T-cell (primary cell): ENCODE measurements at regions not wholly inside any gene's neighbourhood (a gene's known extent, or its start where the extent isn't known, plus 50 kb on each side); places are given as distances from the start of the nearest gene placed in this dataset.

Source experiments
- ATAC-seq, 4 experiments: fragments of 200-7000 bp in 3 of 4; fragments of 150-1000 bp in 1 of 4; cut with Tn5 transposase; replicated peaks in 1 of 4; 1 replicate in 3 of 4; 2 replicates in 1 of 4; pipeline ENCODE4 v1.10.0; 2021; ENCODE audit warnings: moderate library complexity in 3 of 4, mild to moderate bottlenecking in 2 of 4, moderate number of reproducible peaks in 1 of 4
- CTCF ChIA-PET, 2 donors: fragments of 300-600 bp; sonication (Branson Sonifier 250); formaldehyde crosslinking; loops; one replicate each; lab custom pipeline; 2022; ENCODE audit warnings: antibody characterized with exemption in 2 of 2; lab: Charles Lee
- POLR2A ChIA-PET, 2 donors: fragments of 300-600 bp; sonication (Branson Sonifier 250); formaldehyde crosslinking; loops; one replicate each; lab custom pipeline; 2022; ENCODE audit warnings: antibody characterized with exemption in 2 of 2; lab: Charles Lee
- DNase-seq, 35 experiments: peaks; one replicate each; pipeline versions ENCODE4 v3.0.0 to v3.0.0-alpha.2; 2013 to 2023
- H3K27ac ChIP-seq: one replicate; pipeline ENCODE4 v1.5.1; 2013; ENCODE audit warnings: low read length
- H3K27me3 ChIP-seq, 2 experiments: replicated peaks in 1 of 2; 1 replicate in 1 of 2; 2 replicates in 1 of 2; pipeline versions ENCODE4 v1.6.1 to v1.7.0; 2013; ENCODE audit warnings: low read length in 1 of 2, mixed read lengths in 1 of 2; ENCODE audit not compliant: control insufficient read depth in 2 of 2, insufficient read depth in 2 of 2; ENCODE audit errors: extremely low read depth in 1 of 2
- H3K36me3 ChIP-seq, 2 donors: 1 replicate in 1 of 2; 2 replicates in 1 of 2; pipeline versions ENCODE4 v1.6.1 to v1.7.0; 2013; ENCODE audit warnings: low read length in 1 of 2; ENCODE audit not compliant: control insufficient read depth in 2 of 2, insufficient read depth in 1 of 2; ENCODE audit errors: extremely low read depth in 1 of 2
- H3K4me1 ChIP-seq, 2 experiments: 1 replicate in 1 of 2; 2 replicates in 1 of 2; pipeline versions ENCODE4 v1.6.1 to v1.7.0; 2013; ENCODE audit warnings: low read length in 2 of 2, mixed read lengths in 1 of 2; ENCODE audit not compliant: insufficient read depth in 2 of 2, control insufficient read depth in 1 of 2; ENCODE audit errors: extremely low read depth in 1 of 2
- H3K4me3 ChIP-seq, 2 donors: 1 replicate in 1 of 2; 2 replicates in 1 of 2; pipeline versions ENCODE4 v1.5.1 to v1.7.0; 2013; ENCODE audit warnings: mild to moderate bottlenecking in 2 of 2, low read length in 1 of 2, moderate library complexity in 1 of 2; ENCODE audit not compliant: control insufficient read depth in 1 of 2; ENCODE audit errors: extremely low read depth in 1 of 2
- H3K9me3 ChIP-seq: 2 replicates; pipeline ENCODE4 v1.7.0; 2013
- H3K27ac Mint-ChIP-seq, 2 donors: one replicate each; pipeline ENCODE4 v1.8.0; 2020 to 2021; ENCODE audit warnings: mild to moderate bottlenecking in 2 of 2, mixed read lengths in 2 of 2
- H3K27me3 Mint-ChIP-seq, 2 donors: one replicate each; pipeline ENCODE4 v1.8.0; 2021 to 2022; ENCODE audit warnings: mixed read lengths in 2 of 2
- H3K36me3 Mint-ChIP-seq: one replicate; pipeline ENCODE4 v1.8.0; 2021; ENCODE audit warnings: mixed read lengths
- H3K4me1 Mint-ChIP-seq, 3 donors: one replicate each; pipeline ENCODE4 v1.8.0; 2020 to 2022; ENCODE audit warnings: mixed read lengths in 3 of 3, mild to moderate bottlenecking in 1 of 3
- H3K4me3 Mint-ChIP-seq, 3 donors: one replicate each; pipeline ENCODE4 v1.8.0; 2020 to 2022; ENCODE audit warnings: mild to moderate bottlenecking in 3 of 3, mixed read lengths in 3 of 3, moderate library complexity in 3 of 3
- H3K9me3 Mint-ChIP-seq, 3 donors: one replicate each; pipeline ENCODE4 v1.8.0; 2020 to 2022; ENCODE audit warnings: mixed read lengths in 3 of 3
- WGBS: methylation state at CpG from one replicate; pipeline ENCODE4 v1.1.5; 2013; ENCODE audit warnings: missing lambda C conversion rate; ENCODE audit not compliant: insufficient coverage; 5-methylcytosine and 5-hydroxymethylcytosine counted together

DNA sequence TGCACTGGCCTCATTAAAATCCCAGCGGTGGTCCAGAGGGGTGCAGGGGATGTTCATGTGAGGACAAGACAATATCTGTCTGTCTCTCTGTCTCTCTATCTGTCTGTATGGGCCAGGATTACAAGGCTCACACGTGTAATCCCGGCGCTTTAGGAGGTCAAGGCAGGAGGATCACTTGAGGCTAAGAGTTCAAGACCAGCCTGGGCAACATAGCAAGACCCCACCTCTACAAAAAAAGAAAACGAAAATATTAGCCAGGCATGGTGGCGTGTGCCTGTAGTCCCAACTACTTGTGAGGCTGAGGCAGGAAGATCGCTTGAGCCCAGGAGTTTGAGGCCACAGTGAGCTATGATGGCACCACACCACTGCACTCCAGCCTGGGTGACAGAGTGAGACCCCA is 117.1 kb downstream of the PHETA1 start:
- no peaks in the 10 kb centered on the region for H3K36me3 ChIP-seq
- WGBS = 68% methylated on average over 3 of the region's 7 CpGs
- no peaks in the 10 kb centered on the region for H3K4me1 ChIP-seq
- H3K4me1 Mint-ChIP-seq = no peaks in the 10 kb centered on the region
- H3K4me3 ChIP-seq = no peak overlapping the region
- ChIA-PET CTCF (no interaction called here), POLR2A (no interaction called here)
- ATAC-seq = no peak
- no peak for DNase-seq
- H3K9me3 ChIP-seq = no peaks in the 10 kb centered on the region
- peaks cover 0 to 35% of the 10 kb centered on the region in 2 experiments for H3K27me3 ChIP-seq
- H3K9me3 Mint-ChIP-seq = no peaks in the 10 kb centered on the region
- H3K36me3 Mint-ChIP-seq = no peaks in the 10 kb centered on the region
- H3K27me3 Mint-ChIP-seq = peaks cover 4 to 22% of the 10 kb centered on the region in 2 donors
- H3K4me3 Mint-ChIP-seq = no peak overlapping the region
- no peak overlapping the region for H3K27ac ChIP-seq
- H3K27ac Mint-ChIP-seq = no peak overlapping the region

DNA sequence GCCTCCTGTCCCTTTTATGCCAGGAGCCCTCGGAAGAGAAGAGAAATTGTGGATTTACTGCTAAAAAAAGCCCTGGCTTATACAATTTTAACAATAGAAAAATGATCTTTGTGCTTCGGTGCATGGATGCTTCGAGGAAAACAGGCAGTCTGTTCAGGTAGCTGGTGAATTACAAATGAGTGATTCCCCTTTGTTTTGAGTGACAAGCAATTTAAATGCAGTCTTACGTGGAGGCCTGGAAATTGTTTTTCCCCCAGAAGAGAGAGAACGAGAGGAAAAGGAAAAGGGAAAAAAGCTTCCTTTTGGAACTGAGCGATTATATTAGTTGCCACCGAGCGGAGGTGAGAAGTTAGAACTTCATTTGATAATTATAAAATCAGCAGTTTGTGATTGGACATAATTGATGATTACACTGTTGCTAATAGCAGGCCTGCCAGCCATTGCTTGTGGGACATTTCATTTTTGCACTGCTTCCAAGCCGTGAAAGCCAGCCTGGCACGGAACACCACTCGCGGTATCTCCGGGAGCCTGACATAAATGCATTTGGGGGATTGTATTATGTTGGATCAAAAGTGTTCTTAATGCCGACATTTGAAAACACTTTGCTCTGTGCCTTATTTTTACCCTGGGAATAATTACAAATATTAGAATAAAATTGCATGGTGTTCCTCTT is 117.7 kb downstream of the PHETA1 start:
- Histone ChIP-seq H3K27me3 (peaks cover 0 to 37% of the 10 kb centered on the region in 2 experiments), H3K27ac (no peak overlapping the region), H3K36me3 (no peaks in the 10 kb centered on the region), H3K4me3 (no peak overlapping the region), H3K9me3 (no peaks in the 10 kb centered on the region), H3K4me1 (no peaks in the 10 kb centered on the region)
- no peak overlapping the region for H3K4me3 Mint-ChIP-seq
- no peaks in the 10 kb centered on the region for H3K36me3 Mint-ChIP-seq
- H3K4me1 Mint-ChIP-seq = no peaks in the 10 kb centered on the region
- DNase-seq (no peak), ATAC-seq (no peak)
- H3K9me3 Mint-ChIP-seq = no peaks in the 10 kb centered on the region
- ChIA-PET CTCF (no interaction called here), POLR2A (no interaction called here)
- peaks cover 7 to 24% of the 10 kb centered on the region in 2 donors for H3K27me3 Mint-ChIP-seq
- 83% methylated on average over 5 of the region's 14 CpGs for WGBS
- no peak overlapping the region for H3K27ac Mint-ChIP-seq

DNA sequence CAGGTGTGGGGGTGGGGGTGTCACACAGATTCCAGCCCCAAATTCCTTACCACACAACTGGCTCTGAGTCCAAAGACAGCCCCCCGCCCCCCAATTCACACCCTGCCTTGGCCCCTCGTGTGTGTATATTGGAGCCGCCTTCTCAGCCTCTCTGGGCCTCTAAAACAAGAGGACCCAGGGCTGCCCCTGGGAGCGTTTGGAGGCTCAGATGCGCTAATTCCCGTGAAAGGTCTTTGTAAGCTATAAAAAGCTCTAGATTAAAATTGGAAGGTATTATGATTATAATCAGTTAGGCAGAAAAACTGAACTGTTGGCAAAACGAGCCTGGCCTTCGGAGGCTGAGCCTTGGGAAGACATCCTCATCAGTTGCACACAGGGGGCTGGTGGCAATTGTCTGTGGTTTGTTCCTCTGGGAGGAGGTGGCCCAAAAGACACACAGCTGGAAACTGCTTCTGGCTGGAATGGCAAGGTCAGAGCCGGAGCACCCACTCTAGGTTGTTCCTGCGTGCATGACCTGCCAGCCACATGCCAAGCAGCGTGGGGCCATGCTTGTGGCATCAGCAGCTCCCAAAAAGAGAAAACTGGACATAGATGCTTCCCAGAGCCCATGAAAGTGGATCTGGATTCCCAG is 118.5 kb downstream of the PHETA1 start:
- H3K36me3 ChIP-seq = no peaks in the 10 kb centered on the region
- ATAC-seq = no peak
- no peak for DNase-seq
- Mint-ChIP-seq H3K4me3 (no peak overlapping the region), H3K27me3 (peaks cover 7 to 20% of the 10 kb centered on the region in 2 donors), H3K36me3 (no peaks in the 10 kb centered on the region), H3K4me1 (no peaks in the 10 kb centered on the region), H3K27ac (no peak overlapping the region), H3K9me3 (no peaks in the 10 kb centered on the region)
- ChIA-PET CTCF (no interaction called here), POLR2A (no interaction called here)
- 73% methylated on average over 6 of the region's 11 CpGs for WGBS
- H3K4me3 ChIP-seq = no peak overlapping the region
- peaks cover 0 to 37% of the 10 kb centered on the region in 2 experiments for H3K27me3 ChIP-seq
- H3K27ac ChIP-seq = no peak overlapping the region
- no peaks in the 10 kb centered on the region for H3K9me3 ChIP-seq
- no peaks in the 10 kb centered on the region for H3K4me1 ChIP-seq

DNA sequence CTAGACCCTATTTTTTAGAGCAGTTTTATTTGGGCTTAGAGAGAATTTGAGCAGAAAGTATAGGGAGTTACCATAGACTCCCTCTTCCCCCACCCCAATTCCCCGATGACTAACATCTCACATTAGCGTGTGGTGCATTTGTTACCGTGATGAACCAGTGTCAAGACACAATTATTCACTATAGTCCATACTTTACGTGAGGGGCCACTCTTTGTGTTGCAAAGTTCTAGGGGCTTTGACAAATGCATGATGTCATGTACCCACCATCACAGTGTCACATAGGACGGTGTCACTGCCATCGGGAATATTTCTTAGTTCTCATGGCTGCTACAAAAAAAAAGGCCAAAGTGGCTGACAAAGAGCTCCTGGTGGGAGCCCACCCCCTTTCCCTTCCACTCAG is 119.1 kb downstream of the PHETA1 start:
- no peak overlapping the region for H3K27ac Mint-ChIP-seq
- DNase-seq (no peak), ATAC-seq (no peak)
- no peaks in the 10 kb centered on the region for H3K9me3 Mint-ChIP-seq
- WGBS = 90% methylated on average over 3 of the region's 6 CpGs
- Histone ChIP-seq H3K9me3 (no peaks in the 10 kb centered on the region), H3K27me3 (peaks cover 0 to 37% of the 10 kb centered on the region in 2 experiments), H3K4me3 (no peak overlapping the region), H3K4me1 (no peaks in the 10 kb centered on the region), H3K27ac (no peak overlapping the region), H3K36me3 (no peaks in the 10 kb centered on the region)
- H3K4me1 Mint-ChIP-seq = no peaks in the 10 kb centered on the region
- H3K27me3 Mint-ChIP-seq = peaks cover 7 to 20% of the 10 kb centered on the region in 2 donors
- POLR2A ChIA-PET = no interaction called here
- CTCF ChIA-PET = no interaction called here
- H3K36me3 Mint-ChIP-seq = no peaks in the 10 kb centered on the region
- H3K4me3 Mint-ChIP-seq = no peak overlapping the region

DNA sequence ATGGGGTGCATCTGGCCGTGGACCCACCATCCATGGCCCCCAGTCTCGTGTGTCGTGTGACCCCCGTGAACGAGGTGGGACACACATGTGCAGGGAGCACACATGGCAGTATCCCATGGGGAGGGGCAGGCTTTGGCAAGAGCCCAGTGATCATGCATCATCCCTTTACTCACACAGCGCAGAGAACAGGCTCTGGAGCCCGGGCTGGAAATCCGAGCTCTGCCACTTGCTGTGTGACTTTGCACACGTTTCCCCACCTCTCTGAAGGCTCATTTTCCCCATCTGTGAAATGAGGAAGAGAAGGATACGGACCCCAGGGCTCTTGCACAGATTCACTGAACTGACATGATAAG is 119.9 kb downstream of the PHETA1 start:
- no peak overlapping the region for H3K4me3 ChIP-seq
- Mint-ChIP-seq H3K27me3 (peaks cover 7 to 20% of the 10 kb centered on the region in 2 donors), H3K27ac (no peak overlapping the region), H3K4me3 (no peak overlapping the region), H3K9me3 (peaks cover 0 to 5% (median 0%) of the 10 kb centered on the region in 3 donors), H3K4me1 (no peaks in the 10 kb centered on the region), H3K36me3 (no peaks in the 10 kb centered on the region)
- WGBS = 84% methylated on average over 7 of the region's 10 CpGs
- DNase-seq (no peak), ATAC-seq (no peak)
- no peaks in the 10 kb centered on the region for H3K9me3 ChIP-seq
- POLR2A ChIA-PET = no interaction called here
- H3K36me3 ChIP-seq = no peaks in the 10 kb centered on the region
- no peaks in the 10 kb centered on the region for H3K4me1 ChIP-seq
- H3K27me3 ChIP-seq = peaks cover 0 to 43% of the 10 kb centered on the region in 2 experiments
- no peak overlapping the region for H3K27ac ChIP-seq
- CTCF ChIA-PET = no interaction called here

DNA sequence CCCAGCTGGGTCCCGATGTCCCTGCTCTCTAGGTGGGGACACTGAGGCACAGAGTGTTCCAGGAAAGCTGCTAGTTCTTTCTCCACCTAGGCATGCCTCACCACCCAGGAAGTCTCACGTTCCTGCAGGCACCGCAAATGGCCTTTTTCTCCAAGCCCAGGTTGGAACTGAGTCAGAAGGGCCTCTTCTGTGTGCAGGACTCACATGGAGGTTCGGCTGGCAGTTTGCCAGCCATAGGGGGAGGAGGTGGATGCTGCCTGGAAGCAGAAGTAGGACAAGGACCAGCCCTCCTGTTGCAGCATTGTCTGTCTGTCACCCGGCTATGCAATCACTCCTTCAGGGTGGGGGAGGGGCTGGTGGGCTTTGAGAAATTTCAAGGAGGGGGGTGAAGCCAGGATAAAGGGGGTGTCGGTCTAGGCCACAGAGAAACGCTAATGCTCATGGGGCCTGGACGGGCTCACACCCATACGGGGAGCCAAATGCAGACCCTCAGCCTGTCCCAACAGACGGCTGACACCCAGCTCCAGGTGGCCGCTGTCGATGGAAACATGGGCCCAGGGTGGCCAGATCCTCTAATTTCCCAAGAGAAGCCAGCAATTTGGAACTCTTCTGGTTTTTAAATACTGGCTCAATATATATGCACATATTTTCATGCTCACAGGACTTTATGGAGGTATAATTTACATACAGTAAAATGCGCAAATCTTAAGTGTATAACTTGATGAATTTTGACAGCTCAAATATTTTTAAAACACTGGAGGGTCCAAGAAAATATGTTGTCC is 120.5 kb downstream of the PHETA1 start:
- Mint-ChIP-seq H3K9me3 (peaks cover 0 to 5% (median 0%) of the 10 kb centered on the region in 3 donors), H3K27ac (no peak overlapping the region), H3K4me3 (no peak overlapping the region), H3K36me3 (no peaks in the 10 kb centered on the region), H3K4me1 (no peaks in the 10 kb centered on the region), H3K27me3 (peaks cover 5 to 18% of the 10 kb centered on the region in 2 donors)
- DNase-seq (peak in 1 of 35 experiments; percentile 15), ATAC-seq (no peak)
- POLR2A ChIA-PET = no interaction called here
- Histone ChIP-seq H3K4me3 (no peak overlapping the region), H3K36me3 (no peaks in the 10 kb centered on the region), H3K9me3 (no peaks in the 10 kb centered on the region), H3K27me3 (peaks cover 0 to 44% of the 10 kb centered on the region in 2 experiments), H3K27ac (no peak overlapping the region), H3K4me1 (no peaks in the 10 kb centered on the region)
- CTCF ChIA-PET = no interaction called here
- WGBS = 91% methylated on average over 3 of the region's 13 CpGs
